ENCODE measurements at regions not wholly inside any gene's neighbourhood (a gene's known extent, or its start where the extent isn't known, plus 50 kb on each side); places are given as distances from the start of the nearest gene placed in this dataset.

- H3K4me3 Mint-ChIP-seq = no peak overlapping the region
- intact Hi-C loops (cut with micrococcal nuclease) = no loop called here
- H3K27me3 Mint-ChIP-seq = peaks cover 12% of the 10 kb centered on the region
- CTCF ChIA-PET = no interaction called here
- H3K4me1 Mint-ChIP-seq (ENCODE audit: low read depth) = no peaks in the 10 kb centered on the region
- H3K36me3 Mint-ChIP-seq = no peaks in the 10 kb centered on the region
- no peak for DNase-seq
- no peaks in the 10 kb centered on the region for H3K9me3 Mint-ChIP-seq
- no peak overlapping the region for H3K27ac Mint-ChIP-seq
- POLR2A ChIA-PET = no interaction called here
Measured at GRCh38 chr15:61503383-61503969, 274.4 kb upstream of the RORA start.

- no peak for DNase-seq
- intact Hi-C loops (cut with micrococcal nuclease) = no loop called here
- Mint-ChIP-seq H3K27ac (no peak overlapping the region), H3K36me3 (no peaks in the 10 kb centered on the region), H3K9me3 (no peaks in the 10 kb centered on the region), H3K4me3 (no peak overlapping the region), H3K4me1 (ENCODE audit: low read depth) (no peaks in the 10 kb centered on the region), H3K27me3 (peaks cover 14% of the 10 kb centered on the region)
- ChIA-PET POLR2A (no interaction called here), CTCF (no interaction called here)
Measured at GRCh38 chr15:61501815-61502389, 272.8 kb upstream of the RORA start.

- H3K27me3 Mint-ChIP-seq = peaks cover 14% of the 10 kb centered on the region
- H3K9me3 Mint-ChIP-seq = no peaks in the 10 kb centered on the region
- intact Hi-C loops (cut with micrococcal nuclease) = no loop called here
- ChIA-PET CTCF (no interaction called here), POLR2A (no interaction called here)
- no peak for DNase-seq
- H3K4me1 Mint-ChIP-seq (ENCODE audit: low read depth) = no peaks in the 10 kb centered on the region
- H3K36me3 Mint-ChIP-seq = no peaks in the 10 kb centered on the region
- H3K27ac Mint-ChIP-seq = no peak overlapping the region
- no peak overlapping the region for H3K4me3 Mint-ChIP-seq
Measured at GRCh38 chr15:61500951-61501620, 272.0 kb upstream of the RORA start.

GRCh38 chr15:61500523-61500922, 271.4 kb upstream of the RORA start:
- intact Hi-C loops (cut with micrococcal nuclease) = no loop called here
- Mint-ChIP-seq H3K9me3 (no peaks in the 10 kb centered on the region), H3K27me3 (peaks cover 16% of the 10 kb centered on the region), H3K4me3 (no peak overlapping the region), H3K36me3 (no peaks in the 10 kb centered on the region), H3K4me1 (ENCODE audit: low read depth) (no peaks in the 10 kb centered on the region), H3K27ac (no peak overlapping the region)
- DNase-seq = no peak
- ChIA-PET POLR2A (no interaction called here), CTCF (no interaction called here)

- intact Hi-C loops (cut with micrococcal nuclease) = no loop called here
- Mint-ChIP-seq H3K27me3 (peaks cover 17% of the 10 kb centered on the region), H3K4me1 (ENCODE audit: low read depth) (no peaks in the 10 kb centered on the region), H3K4me3 (no peak overlapping the region), H3K9me3 (no peaks in the 10 kb centered on the region), H3K27ac (no peak overlapping the region), H3K36me3 (no peaks in the 10 kb centered on the region)
- no peak for DNase-seq
- POLR2A ChIA-PET = no interaction called here
- CTCF ChIA-PET = no interaction called here
Measured at GRCh38 chr15:61499376-61499775, 270.3 kb upstream of the RORA start.

- intact Hi-C loops (cut with micrococcal nuclease) = no loop called here
- CTCF ChIA-PET = no interaction called here
- DNase-seq = no peak
- Mint-ChIP-seq H3K4me1 (ENCODE audit: low read depth) (no peaks in the 10 kb centered on the region), H3K36me3 (no peaks in the 10 kb centered on the region), H3K4me3 (no peak overlapping the region), H3K27me3 (peaks cover 10% of the 10 kb centered on the region), H3K27ac (no peak overlapping the region), H3K9me3 (no peaks in the 10 kb centered on the region)
- POLR2A ChIA-PET = no interaction called here
Measured at GRCh38 chr15:61489571-61489970, 260.5 kb upstream of the RORA start.

- intact Hi-C loops (cut with micrococcal nuclease) = no loop called here
- ChIA-PET POLR2A (no interaction called here), CTCF (no interaction called here)
- no peak overlapping the region for H3K4me3 Mint-ChIP-seq
- H3K4me1 Mint-ChIP-seq (ENCODE audit: low read depth) = no peaks in the 10 kb centered on the region
- peaks cover 7% of the 10 kb centered on the region for H3K27me3 Mint-ChIP-seq
- H3K9me3 Mint-ChIP-seq = no peaks in the 10 kb centered on the region
- DNase-seq = no peak
- no peaks in the 10 kb centered on the region for H3K36me3 Mint-ChIP-seq
- H3K27ac Mint-ChIP-seq = no peak overlapping the region
Measured at GRCh38 chr15:61483599-61483998, 254.5 kb upstream of the RORA start.

GRCh38 chr15:61481886-61482285, 252.8 kb upstream of the RORA start:
- intact Hi-C loops (cut with micrococcal nuclease) = no loop called here
- Mint-ChIP-seq H3K4me1 (ENCODE audit: low read depth) (no peaks in the 10 kb centered on the region), H3K9me3 (no peaks in the 10 kb centered on the region), H3K4me3 (no peak overlapping the region), H3K36me3 (no peaks in the 10 kb centered on the region), H3K27me3 (peaks cover 4% of the 10 kb centered on the region), H3K27ac (no peak overlapping the region)
- POLR2A ChIA-PET = no interaction called here
- no peak for DNase-seq
- CTCF ChIA-PET = no interaction called here

- DNase-seq = no peak
- no peak overlapping the region for H3K4me3 Mint-ChIP-seq
- CTCF ChIA-PET = no interaction called here
- POLR2A ChIA-PET = no interaction called here
- intact Hi-C loops (cut with micrococcal nuclease) = no loop called here
- no peaks in the 10 kb centered on the region for H3K4me1 Mint-ChIP-seq (ENCODE audit: low read depth)
- H3K36me3 Mint-ChIP-seq = no peaks in the 10 kb centered on the region
- H3K27ac Mint-ChIP-seq = no peak overlapping the region
- no peaks in the 10 kb centered on the region for H3K9me3 Mint-ChIP-seq
- peaks cover 2% of the 10 kb centered on the region for H3K27me3 Mint-ChIP-seq
Measured at GRCh38 chr15:61480863-61481262, 251.8 kb upstream of the RORA start.

GRCh38 chr15:61480295-61480694, 251.2 kb upstream of the RORA start:
- Mint-ChIP-seq H3K9me3 (no peaks in the 10 kb centered on the region), H3K27me3 (peaks cover 2% of the 10 kb centered on the region), H3K4me1 (ENCODE audit: low read depth) (no peaks in the 10 kb centered on the region), H3K27ac (no peak overlapping the region), H3K36me3 (no peaks in the 10 kb centered on the region), H3K4me3 (no peak overlapping the region)
- POLR2A ChIA-PET = no interaction called here
- CTCF ChIA-PET = no interaction called here
- intact Hi-C loops (cut with micrococcal nuclease) = no loop called here
- DNase-seq = no peak

GRCh38 chr15:61479613-61480012, 250.5 kb upstream of the RORA start:
- peaks cover 2% of the 10 kb centered on the region for H3K27me3 Mint-ChIP-seq
- no peaks in the 10 kb centered on the region for H3K4me1 Mint-ChIP-seq (ENCODE audit: low read depth)
- ChIA-PET POLR2A (no interaction called here), CTCF (no interaction called here)
- intact Hi-C loops (cut with micrococcal nuclease) = no loop called here
- no peak for DNase-seq
- no peak overlapping the region for H3K4me3 Mint-ChIP-seq
- no peaks in the 10 kb centered on the region for H3K9me3 Mint-ChIP-seq
- no peaks in the 10 kb centered on the region for H3K36me3 Mint-ChIP-seq
- H3K27ac Mint-ChIP-seq = no peak overlapping the region

GRCh38 chr15:61476741-61477140, 247.6 kb upstream of the RORA start:
- intact Hi-C loops (cut with micrococcal nuclease) = no loop called here
- Mint-ChIP-seq H3K4me1 (ENCODE audit: low read depth) (no peaks in the 10 kb centered on the region), H3K36me3 (no peaks in the 10 kb centered on the region), H3K4me3 (no peak overlapping the region), H3K27ac (no peak overlapping the region), H3K27me3 (peaks cover 3% of the 10 kb centered on the region), H3K9me3 (no peaks in the 10 kb centered on the region)
- no peak for DNase-seq
- ChIA-PET CTCF (no interaction called here), POLR2A (no interaction called here)

GRCh38 chr15:61474796-61475195, 245.7 kb upstream of the RORA start:
- intact Hi-C loops (cut with micrococcal nuclease) = no loop called here
- H3K4me1 Mint-ChIP-seq (ENCODE audit: low read depth) = no peaks in the 10 kb centered on the region
- ChIA-PET POLR2A (no interaction called here), CTCF (no interaction called here)
- no peak overlapping the region for H3K27ac Mint-ChIP-seq
- H3K36me3 Mint-ChIP-seq = no peaks in the 10 kb centered on the region
- no peak for DNase-seq
- no peak overlapping the region for H3K4me3 Mint-ChIP-seq
- H3K27me3 Mint-ChIP-seq = peaks cover 9% of the 10 kb centered on the region
- no peaks in the 10 kb centered on the region for H3K9me3 Mint-ChIP-seq

Data from activated CD4-positive, alpha-beta memory T cell treated with anti-CD3 and anti-CD28 coated beads for 36 hours (primary cell).